ENCODE measurements at regions not wholly inside any gene's neighbourhood (a gene's known extent, or its start where the extent isn't known, plus 50 kb on each side); places are given as distances from the start of the nearest gene placed in this dataset.

- TF ChIP-seq CTCF (IDR thresholded peaks at IDR 0.05) = no peak
- no peak for TF ChIP-seq POLR2A (IDR thresholded peaks at IDR 0.05)
Observed at GRCh38 chr15:37220949-37221670, 120.8 kb upstream of the MEIS2 start.

Data from vagina (tissue), 2 donors.